ENCODE measurements at regions not wholly inside any gene's neighbourhood (a gene's known extent, or its start where the extent isn't known, plus 50 kb on each side); places are given as distances from the start of the nearest gene placed in this dataset.
A peak's percentile ranks its signal among the peaks of the same experiment; 100 is the strongest.
"Not testable (repeated sequence)": the region's sequence is repeated elsewhere in the genome, so short reads cannot be mapped to it uniquely, and the experiment has no call there.

GRCh38 chr9:62730229-62731000 lies 1540.6 kb downstream of the SPATA31A7 start:
- H3K27me3 ChIP-seq (ENCODE audit: control insufficient read depth in 2 of 2, insufficient read depth in 2 of 2, low read length in 2 of 2); H3K27ac ChIP-seq (ENCODE audit: low read depth in 1 of 2, low read length in 2 of 2); H3K27ac Mint-ChIP-seq; H4K20me1 ChIP-seq (ENCODE audit: insufficient read depth, low read length); H3K9me3 Mint-ChIP-seq; H3K36me3 Mint-ChIP-seq; H3K4me2 ChIP-seq (replicated peaks; ENCODE audit: extremely low read depth, low read length, poor library complexity, severe bottlenecking); H3K36me3 ChIP-seq (replicated peaks in 1 of 2; ENCODE audit: control insufficient read depth in 1 of 2, insufficient read depth in 2 of 2, low read length in 2 of 2); H3K4me3 Mint-ChIP-seq; H3K9ac ChIP-seq (ENCODE audit: insufficient read depth, low read length, poor library complexity, severe bottlenecking); intact Hi-C loops (cut with micrococcal nuclease); H3K4me1 ChIP-seq (ENCODE audit: control insufficient read depth in 1 of 2, insufficient read depth in 2 of 2, low read length in 2 of 2); H3K27me3 Mint-ChIP-seq (ENCODE audit: low read depth in 3 of 3); H3K9me3 ChIP-seq (replicated peaks in 1 of 2; ENCODE audit: control insufficient read depth in 1 of 2, insufficient read depth in 1 of 2, low read length in 2 of 2); H3K79me2 ChIP-seq (ENCODE audit: insufficient read depth, low read length); H3K4me3 ChIP-seq (replicated peaks in 1 of 3; ENCODE audit: low read depth in 2 of 3, low read length in 3 of 3); H2AFZ ChIP-seq (ENCODE audit: insufficient read depth, low read depth, low read length, poor library complexity, severe bottlenecking); H3K4me1 Mint-ChIP-seq; DNase-seq: not testable (repeated sequence)
- WGBS (ENCODE audit: insufficient coverage), result no CpG with 5 or more reads among the region's 4 CpGs

GRCh38 chr9:62731015-62731414 lies 1541.2 kb downstream of the SPATA31A7 start:
- H3K9ac ChIP-seq (ENCODE audit: insufficient read depth, low read length, poor library complexity, severe bottlenecking); H3K9me3 ChIP-seq (replicated peaks in 1 of 2; ENCODE audit: control insufficient read depth in 1 of 2, insufficient read depth in 1 of 2, low read length in 2 of 2); H3K79me2 ChIP-seq (ENCODE audit: insufficient read depth, low read length); intact Hi-C loops (cut with micrococcal nuclease); DNase-seq; H3K4me3 ChIP-seq (replicated peaks in 1 of 3; ENCODE audit: low read depth in 2 of 3, low read length in 3 of 3); H3K4me2 ChIP-seq (replicated peaks; ENCODE audit: extremely low read depth, low read length, poor library complexity, severe bottlenecking); H2AFZ ChIP-seq (ENCODE audit: insufficient read depth, low read depth, low read length, poor library complexity, severe bottlenecking); H3K27me3 Mint-ChIP-seq (ENCODE audit: low read depth in 3 of 3); H3K9me3 Mint-ChIP-seq; H3K4me3 Mint-ChIP-seq; H3K27me3 ChIP-seq (ENCODE audit: control insufficient read depth in 2 of 2, insufficient read depth in 2 of 2, low read length in 2 of 2); H3K27ac ChIP-seq (ENCODE audit: low read depth in 1 of 2, low read length in 2 of 2); H3K4me1 ChIP-seq (ENCODE audit: control insufficient read depth in 1 of 2, insufficient read depth in 2 of 2, low read length in 2 of 2); H3K27ac Mint-ChIP-seq; H3K36me3 ChIP-seq (replicated peaks in 1 of 2; ENCODE audit: control insufficient read depth in 1 of 2, insufficient read depth in 2 of 2, low read length in 2 of 2); H4K20me1 ChIP-seq (ENCODE audit: insufficient read depth, low read length); H3K36me3 Mint-ChIP-seq; H3K4me1 Mint-ChIP-seq: not testable (repeated sequence)
- no CpG with 5 or more reads among the region's 2 CpGs for WGBS (ENCODE audit: insufficient coverage)

GRCh38 chr9:62737004-62737606 lies 1547.3 kb downstream of the SPATA31A7 start:
- H3K9me3 ChIP-seq (replicated peaks in 1 of 2; ENCODE audit: control insufficient read depth in 1 of 2, insufficient read depth in 1 of 2, low read length in 2 of 2); H3K27ac ChIP-seq (ENCODE audit: low read depth in 1 of 2, low read length in 2 of 2); H2AFZ ChIP-seq (ENCODE audit: insufficient read depth, low read depth, low read length, poor library complexity, severe bottlenecking); H3K4me2 ChIP-seq (replicated peaks; ENCODE audit: extremely low read depth, low read length, poor library complexity, severe bottlenecking); H3K36me3 ChIP-seq (replicated peaks in 1 of 2; ENCODE audit: control insufficient read depth in 1 of 2, insufficient read depth in 2 of 2, low read length in 2 of 2); H3K9ac ChIP-seq (ENCODE audit: insufficient read depth, low read length, poor library complexity, severe bottlenecking); DNase-seq; H3K4me1 Mint-ChIP-seq; H3K9me3 Mint-ChIP-seq; intact Hi-C loops (cut with micrococcal nuclease); H3K27me3 Mint-ChIP-seq (ENCODE audit: low read depth in 3 of 3); H3K79me2 ChIP-seq (ENCODE audit: insufficient read depth, low read length); H3K4me1 ChIP-seq (ENCODE audit: control insufficient read depth in 1 of 2, insufficient read depth in 2 of 2, low read length in 2 of 2); H3K27ac Mint-ChIP-seq; H3K36me3 Mint-ChIP-seq; H3K4me3 Mint-ChIP-seq; H3K4me3 ChIP-seq (replicated peaks in 1 of 3; ENCODE audit: low read depth in 2 of 3, low read length in 3 of 3); H4K20me1 ChIP-seq (ENCODE audit: insufficient read depth, low read length); H3K27me3 ChIP-seq (ENCODE audit: control insufficient read depth in 2 of 2, insufficient read depth in 2 of 2, low read length in 2 of 2): not testable (repeated sequence)
- WGBS (ENCODE audit: insufficient coverage), result no CpG with 5 or more reads among the region's 2 CpGs

- H3K4me2 ChIP-seq (replicated peaks; ENCODE audit: extremely low read depth, low read length, poor library complexity, severe bottlenecking); intact Hi-C loops (cut with micrococcal nuclease); H3K36me3 ChIP-seq (replicated peaks in 1 of 2; ENCODE audit: control insufficient read depth in 1 of 2, insufficient read depth in 2 of 2, low read length in 2 of 2); H3K79me2 ChIP-seq (ENCODE audit: insufficient read depth, low read length); H3K9ac ChIP-seq (ENCODE audit: insufficient read depth, low read length, poor library complexity, severe bottlenecking); H3K9me3 ChIP-seq (replicated peaks in 1 of 2; ENCODE audit: control insufficient read depth in 1 of 2, insufficient read depth in 1 of 2, low read length in 2 of 2); H3K4me1 ChIP-seq (ENCODE audit: control insufficient read depth in 1 of 2, insufficient read depth in 2 of 2, low read length in 2 of 2); H4K20me1 ChIP-seq (ENCODE audit: insufficient read depth, low read length); H3K27ac ChIP-seq (ENCODE audit: low read depth in 1 of 2, low read length in 2 of 2); H3K27me3 ChIP-seq (ENCODE audit: control insufficient read depth in 2 of 2, insufficient read depth in 2 of 2, low read length in 2 of 2); DNase-seq; H3K27me3 Mint-ChIP-seq (ENCODE audit: low read depth in 3 of 3); H3K36me3 Mint-ChIP-seq; H3K27ac Mint-ChIP-seq; H3K4me1 Mint-ChIP-seq; H3K4me3 ChIP-seq (replicated peaks in 1 of 3; ENCODE audit: low read depth in 2 of 3, low read length in 3 of 3); H3K9me3 Mint-ChIP-seq; H2AFZ ChIP-seq (ENCODE audit: insufficient read depth, low read depth, low read length, poor library complexity, severe bottlenecking): not testable (repeated sequence)
- WGBS (ENCODE audit: insufficient coverage), result no CpG with 5 or more reads among the region's 24 CpGs
- peak overlapping the region; percentile 37 to 80 for H3K4me3 Mint-ChIP-seq
Measured at GRCh38 chr9:62737915-62738314, 1548.1 kb downstream of the SPATA31A7 start.
